Trophoblast cell (in vitro differentiated cells and primary cell): ENCODE measurements at regions not wholly inside any gene's neighbourhood (a gene's known extent, or its start where the extent isn't known, plus 50 kb on each side); places are given as distances from the start of the nearest gene placed in this dataset.

ENCODE experiments used
- DNase-seq, 2 donors: peaks; one replicate each; pipeline ENCODE4 v3.0.0-alpha.2; 2016
- H2AFZ ChIP-seq: 2 replicates; pipeline ENCODE4 v1.6.1; 2013; ENCODE audit warnings: low read length, moderate library complexity, mild to moderate bottlenecking; ENCODE audit not compliant: insufficient read depth, poor library complexity
- H2AK5ac ChIP-seq: 2 replicates; pipeline ENCODE4 v1.6.1; 2013; ENCODE audit warnings: mild to moderate bottlenecking, low read length
- H2BK120ac ChIP-seq: 2 replicates; pipeline ENCODE4 v1.6.1; 2013; ENCODE audit warnings: low read length, mild to moderate bottlenecking, moderate library complexity; ENCODE audit not compliant: insufficient read depth, poor library complexity
- H2BK12ac ChIP-seq: 2 replicates; pipeline ENCODE4 v1.6.1; 2013; ENCODE audit warnings: mild to moderate bottlenecking, low read length, moderate library complexity
- H2BK5ac ChIP-seq: 2 replicates; pipeline ENCODE4 v1.6.1; 2013; ENCODE audit warnings: low read length, low read depth, moderate library complexity, mild to moderate bottlenecking; ENCODE audit not compliant: poor library complexity
- H3K14ac ChIP-seq: 2 replicates; pipeline ENCODE4 v1.6.1; 2013; ENCODE audit warnings: mild to moderate bottlenecking, low read length
- H3K18ac ChIP-seq: 2 replicates; pipeline ENCODE4 v1.6.1; 2013; ENCODE audit warnings: mild to moderate bottlenecking, low read length
- H3K23ac ChIP-seq: 2 replicates; pipeline ENCODE4 v1.6.1; 2013; ENCODE audit warnings: low read length
- H3K27ac ChIP-seq: 2 replicates; pipeline ENCODE4 v1.5.1; 2013; ENCODE audit warnings: low read depth, mild to moderate bottlenecking, inconsistent platforms, low read length, moderate library complexity
- H3K27me3 ChIP-seq: 2 replicates; pipeline ENCODE4 v1.6.1; 2013; ENCODE audit warnings: inconsistent platforms, mild to moderate bottlenecking, low read length, moderate library complexity; ENCODE audit not compliant: insufficient read depth
- H3K36me3 ChIP-seq, 2 experiments: 1 replicate in 1 of 2; 2 replicates in 1 of 2; pipeline ENCODE4 v1.6.1; 2013; ENCODE audit warnings: low read length in 2 of 2, mild to moderate bottlenecking in 2 of 2, moderate library complexity in 1 of 2; ENCODE audit not compliant: insufficient read depth in 2 of 2, control insufficient read depth in 1 of 2
- H3K4ac ChIP-seq: 2 replicates; pipeline ENCODE4 v1.6.1; 2013; ENCODE audit warnings: low read depth, mild to moderate bottlenecking, low read length, moderate library complexity
- H3K4me1 ChIP-seq, 2 experiments: 1 replicate in 1 of 2; 2 replicates in 1 of 2; pipeline ENCODE4 v1.6.1; 2013; ENCODE audit warnings: low read length in 2 of 2, mild to moderate bottlenecking in 2 of 2, moderate library complexity in 1 of 2; ENCODE audit not compliant: insufficient read depth in 2 of 2, control insufficient read depth in 1 of 2
- H3K4me2 ChIP-seq: 2 replicates; pipeline ENCODE4 v1.6.1; 2013; ENCODE audit warnings: inconsistent platforms, mild to moderate bottlenecking, low read length, moderate library complexity
- H3K4me3 ChIP-seq: 2 replicates; pipeline ENCODE4 v1.5.1; 2013; ENCODE audit warnings: mild to moderate bottlenecking, low read depth, low read length, inconsistent platforms
- H3K79me1 ChIP-seq: one replicate; pipeline ENCODE4 v1.6.1; 2013; ENCODE audit warnings: low read length
- H3K79me2 ChIP-seq: 2 replicates; pipeline ENCODE4 v1.6.1; 2013; ENCODE audit warnings: low read length, mild to moderate bottlenecking; ENCODE audit not compliant: control insufficient read depth, insufficient read depth, poor library complexity
- H3K9ac ChIP-seq: 2 replicates; pipeline ENCODE4 v1.6.1; 2013; ENCODE audit warnings: mild to moderate bottlenecking, low read length
- H3K9me3 ChIP-seq: 2 replicates; pipeline ENCODE4 v1.6.1; 2013; ENCODE audit warnings: low read depth, mild to moderate bottlenecking, control low read depth, inconsistent platforms, low read length; ENCODE audit not compliant: insufficient read depth
- H4K12ac ChIP-seq: 2 replicates; pipeline ENCODE4 v1.6.1; 2013; ENCODE audit warnings: low read depth, mild to moderate bottlenecking, low read length, moderate library complexity
- H4K8ac ChIP-seq: 2 replicates; pipeline ENCODE4 v1.6.1; 2013; ENCODE audit warnings: low read depth, mild to moderate bottlenecking, low read length, moderate library complexity
- H4K91ac ChIP-seq: one replicate; pipeline ENCODE4 v1.6.1; 2013; ENCODE audit warnings: low read depth, mild to moderate bottlenecking, low read length, moderate library complexity
- WGBS: extraction: QIAGEN DNeasy Blood & Tissue Kit; methylation state at CpG from one replicate; pipeline ENCODE4 v1.1.7; 2013; ENCODE audit warnings: missing lambda C conversion rate; ENCODE audit not compliant: insufficient read length, insufficient coverage; ENCODE audit errors: extremely low coverage; 5-methylcytosine and 5-hydroxymethylcytosine counted together

DNA sequence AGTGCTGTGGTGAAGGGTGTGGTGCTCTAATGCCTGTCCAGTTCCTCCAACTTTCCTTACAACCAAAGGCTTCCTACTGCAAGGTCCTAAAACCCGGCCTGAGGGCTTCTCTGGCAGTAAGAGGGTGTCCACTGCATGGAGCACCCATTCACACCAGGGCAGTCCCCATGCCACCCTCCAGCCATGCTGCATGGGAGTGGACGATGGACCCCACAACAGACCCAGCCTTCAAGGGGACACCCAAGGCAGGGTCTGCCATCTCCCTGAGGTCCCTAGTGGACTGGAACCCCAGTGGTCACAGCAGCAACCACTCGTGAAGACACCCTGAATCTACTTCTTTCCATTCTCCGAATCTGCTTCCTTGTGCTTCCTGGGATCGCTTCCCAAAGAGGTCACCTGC is 117.6 kb upstream of the SOX1 start:
- no peak overlapping the region for H2BK12ac ChIP-seq
- no peak overlapping the region for H3K14ac ChIP-seq
- H3K27ac ChIP-seq, result no peak overlapping the region
- H2AFZ ChIP-seq, result no peak overlapping the region
- no peaks in the 10 kb centered on the region for H3K79me1 ChIP-seq
- no peak overlapping the region for H2BK5ac ChIP-seq
- H3K36me3 ChIP-seq, result no peaks in the 10 kb centered on the region
- no peak overlapping the region for H3K18ac ChIP-seq
- H3K9ac ChIP-seq, result no peak overlapping the region
- no peak overlapping the region for H2BK120ac ChIP-seq
- H3K27me3 ChIP-seq, result no peaks in the 10 kb centered on the region
- H3K4me3 ChIP-seq, result no peak overlapping the region
- no peak overlapping the region for H3K4me2 ChIP-seq
- H4K8ac ChIP-seq, result no peak overlapping the region
- no peak overlapping the region for H4K91ac ChIP-seq
- H3K23ac ChIP-seq, result no peak overlapping the region
- H3K9me3 ChIP-seq, result peaks cover 25% of the 10 kb centered on the region
- H3K79me2 ChIP-seq, result no peaks in the 10 kb centered on the region
- no peak overlapping the region for H3K4ac ChIP-seq
- H2AK5ac ChIP-seq, result no peak overlapping the region
- H3K4me1 ChIP-seq, result no peaks in the 10 kb centered on the region
- WGBS, result no CpG with 5 or more reads among the region's 5 CpGs
- no peak overlapping the region for H4K12ac ChIP-seq
- no peak for DNase-seq

DNA sequence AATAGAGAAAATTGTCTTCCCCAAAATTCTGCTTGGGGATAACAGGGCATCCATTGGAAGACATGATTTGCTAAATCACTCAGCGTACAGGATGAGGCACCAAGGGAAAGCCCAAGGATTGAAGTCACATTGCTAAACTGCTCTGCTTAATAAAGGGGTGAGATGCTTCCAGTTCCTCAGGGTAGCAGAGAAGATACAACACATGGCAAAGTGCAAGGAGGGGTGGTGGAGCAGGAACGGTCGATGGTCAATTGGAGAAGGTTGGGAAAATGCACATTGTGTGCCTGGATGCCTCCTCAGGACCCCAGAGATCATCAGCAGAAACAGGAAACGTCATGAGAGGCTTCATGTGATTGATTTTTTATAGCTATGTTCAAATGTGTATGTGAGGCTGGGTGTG is 116.3 kb upstream of the SOX1 start:
- whole genome bisulfite sequencing, result no CpG with 5 or more reads among the region's 4 CpGs
- H4K12ac ChIP-seq, result no peak overlapping the region
- H4K8ac ChIP-seq, result no peak overlapping the region
- no peak overlapping the region for H2AFZ ChIP-seq
- H3K4me3 ChIP-seq, result no peak overlapping the region
- no peak overlapping the region for H2BK120ac ChIP-seq
- DNase-seq, result no peak
- no peaks in the 10 kb centered on the region for H3K79me1 ChIP-seq
- no peak overlapping the region for H4K91ac ChIP-seq
- no peak overlapping the region for H3K4me2 ChIP-seq
- no peak overlapping the region for H3K4ac ChIP-seq
- H3K36me3 ChIP-seq, result no peaks in the 10 kb centered on the region
- H3K9ac ChIP-seq, result no peak overlapping the region
- no peak overlapping the region for H2AK5ac ChIP-seq
- H3K79me2 ChIP-seq, result no peaks in the 10 kb centered on the region
- no peak overlapping the region for H2BK12ac ChIP-seq
- H2BK5ac ChIP-seq, result no peak overlapping the region
- H3K4me1 ChIP-seq, result no peaks in the 10 kb centered on the region
- H3K18ac ChIP-seq, result no peak overlapping the region
- no peak overlapping the region for H3K14ac ChIP-seq
- peaks cover 27% of the 10 kb centered on the region for H3K9me3 ChIP-seq
- H3K27ac ChIP-seq, result no peak overlapping the region
- H3K27me3 ChIP-seq, result no peaks in the 10 kb centered on the region
- no peak overlapping the region for H3K23ac ChIP-seq

DNA sequence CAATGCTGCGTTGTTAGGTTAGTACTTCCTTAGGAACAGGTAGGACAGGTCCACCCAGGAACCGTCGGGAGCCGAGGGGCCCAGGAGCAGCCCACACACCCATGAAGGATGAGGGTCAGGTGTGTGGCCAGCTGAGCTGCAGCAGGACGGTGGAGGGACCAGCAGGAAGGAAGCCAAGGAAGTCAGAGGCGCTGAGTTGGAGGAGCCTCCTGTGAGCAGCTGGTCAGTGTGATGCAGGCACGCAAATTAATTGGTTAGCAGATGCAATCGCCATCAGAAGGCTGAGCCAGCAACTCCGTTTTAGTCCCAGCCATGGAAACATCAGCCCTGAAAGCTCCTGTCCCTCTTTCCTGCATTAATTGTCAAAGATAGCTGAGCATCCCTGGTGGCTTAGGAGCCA is 114.9 kb upstream of the SOX1 start:
- H3K79me2 ChIP-seq, result no peaks in the 10 kb centered on the region
- no peak overlapping the region for H2AFZ ChIP-seq
- no peak overlapping the region for H3K9ac ChIP-seq
- no peaks in the 10 kb centered on the region for H3K36me3 ChIP-seq
- no peak overlapping the region for H2BK120ac ChIP-seq
- H3K18ac ChIP-seq, result no peak overlapping the region
- no peaks in the 10 kb centered on the region for H3K4me1 ChIP-seq
- no peak overlapping the region for H2BK5ac ChIP-seq
- no peak overlapping the region for H2BK12ac ChIP-seq
- no peak overlapping the region for H2AK5ac ChIP-seq
- no peak overlapping the region for H3K23ac ChIP-seq
- no peak overlapping the region for H3K4me3 ChIP-seq
- H3K14ac ChIP-seq, result no peak overlapping the region
- H3K27me3 ChIP-seq, result no peaks in the 10 kb centered on the region
- no peak overlapping the region for H3K4ac ChIP-seq
- DNase-seq, result no peak
- H3K9me3 ChIP-seq, result peaks cover 27% of the 10 kb centered on the region
- H3K4me2 ChIP-seq, result no peak overlapping the region
- H3K79me1 ChIP-seq, result no peaks in the 10 kb centered on the region
- no peak overlapping the region for H4K8ac ChIP-seq
- no peak overlapping the region for H3K27ac ChIP-seq
- H4K91ac ChIP-seq, result no peak overlapping the region
- no peak overlapping the region for H4K12ac ChIP-seq
- WGBS, result no CpG with 5 or more reads among the region's 9 CpGs

DNA sequence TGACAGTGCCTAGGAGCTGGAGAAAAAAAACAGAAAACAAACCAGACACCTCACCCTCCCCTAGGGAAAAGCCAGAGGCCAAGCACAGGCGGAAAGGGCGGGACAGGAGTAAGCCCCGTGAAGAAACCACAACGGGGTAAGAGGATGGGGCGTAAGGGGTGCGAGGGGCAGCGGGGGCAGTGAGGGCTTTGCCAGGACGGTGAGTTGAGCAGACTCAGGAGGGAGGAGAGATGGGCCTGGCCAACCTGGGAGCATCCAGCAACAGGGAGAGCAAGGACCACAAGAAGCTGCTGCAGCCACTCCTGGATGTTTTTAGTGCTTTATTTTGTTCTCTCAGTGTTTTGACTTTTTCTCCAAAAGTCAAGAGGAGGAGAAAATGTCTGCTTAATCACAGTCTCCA is 114.1 kb upstream of the SOX1 start:
- Histone ChIP-seq H2BK120ac (no peak overlapping the region), H3K9ac (no peak overlapping the region), H2BK12ac (no peak overlapping the region), H3K4me3 (no peak overlapping the region), H3K27me3 (no peaks in the 10 kb centered on the region), H3K9me3 (peaks cover 27% of the 10 kb centered on the region), H2BK5ac (no peak overlapping the region), H3K4me1 (no peaks in the 10 kb centered on the region), H4K12ac (no peak overlapping the region), H3K14ac (no peak overlapping the region), H2AK5ac (no peak overlapping the region), H3K79me2 (no peaks in the 10 kb centered on the region), H3K4ac (no peak overlapping the region), H3K18ac (no peak overlapping the region), H3K23ac (no peak overlapping the region), H4K8ac (no peak overlapping the region), H3K79me1 (no peaks in the 10 kb centered on the region), H3K36me3 (no peaks in the 10 kb centered on the region), H3K27ac (no peak overlapping the region), H2AFZ (no peak overlapping the region), H4K91ac (no peak overlapping the region), H3K4me2 (no peak overlapping the region)
- WGBS, result no CpG with 5 or more reads among the region's 8 CpGs
- no peak for DNase-seq
